ENCODE measurements at regions not wholly inside any gene's neighbourhood (a gene's known extent, or its start where the extent isn't known, plus 50 kb on each side); places are given as distances from the start of the nearest gene placed in this dataset.

- Histone ChIP-seq H3K36me3 (ENCODE audit: control insufficient read depth in 1 of 2, insufficient read depth in 2 of 2, low read length in 2 of 2) (no peaks in the 10 kb centered on the region), H3K4me3 (ENCODE audit: low read depth in 1 of 2, low read length in 2 of 2) (no peak overlapping the region)
These were observed 77.8 kb upstream of the CNOT2 start for GRCh38 chr12:70165450-70165849.

GRCh38 chr12:70176290-70176689 is 66.9 kb upstream of the CNOT2 start:
- Histone ChIP-seq H3K27me3 (ENCODE audit: low read depth, low read length) (no peaks in the 10 kb centered on the region), H3K9me3 (ENCODE audit: control insufficient read depth in 1 of 2, low read length in 2 of 2) (no peaks in the 10 kb centered on the region), H3K27ac (ENCODE audit: low read length) (no peak overlapping the region)

More at GRCh38 chr12:70165450-70165849, 77.8 kb upstream of the CNOT2 start:
- H3K27me3 ChIP-seq (ENCODE audit: low read depth, low read length), result no peaks in the 10 kb centered on the region
- H3K27ac ChIP-seq (ENCODE audit: low read length), result no peak overlapping the region
- H3K9me3 ChIP-seq (ENCODE audit: control insufficient read depth in 1 of 2, low read length in 2 of 2), result peaks cover 0 to under 1% of the 10 kb centered on the region in 2 donors
- no peaks in the 10 kb centered on the region for H3K4me1 ChIP-seq (ENCODE audit: control insufficient read depth in 1 of 2, insufficient read depth in 2 of 2, low read length in 2 of 2)

DNA sequence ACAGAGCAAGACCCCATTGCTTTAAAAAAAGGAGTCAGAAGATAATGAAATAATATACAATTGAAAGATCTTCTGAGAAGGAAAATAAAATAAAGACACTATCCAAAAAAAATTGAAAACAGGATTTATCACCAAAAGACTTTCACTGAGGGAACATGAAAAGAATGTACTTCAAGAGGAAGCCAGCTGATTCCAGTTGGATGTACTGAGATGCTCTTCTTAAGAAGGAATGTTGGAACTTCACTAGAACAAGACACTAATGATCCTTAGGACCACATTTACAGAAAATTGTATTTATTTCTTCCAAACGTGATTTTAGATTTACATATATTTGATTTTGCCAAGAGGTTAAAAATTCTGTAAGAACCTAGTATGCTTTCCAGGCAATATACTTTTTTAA is 65.6 kb upstream of the CNOT2 start:
- H3K4me1 ChIP-seq (ENCODE audit: control insufficient read depth in 1 of 2, insufficient read depth in 2 of 2, low read length in 2 of 2), result no peaks in the 10 kb centered on the region
- H3K9me3 ChIP-seq (ENCODE audit: control insufficient read depth in 1 of 2, low read length in 2 of 2), result no peaks in the 10 kb centered on the region
- no peaks in the 10 kb centered on the region for H3K36me3 ChIP-seq (ENCODE audit: control insufficient read depth in 1 of 2, insufficient read depth in 2 of 2, low read length in 2 of 2)
- no peaks in the 10 kb centered on the region for H3K27me3 ChIP-seq (ENCODE audit: low read depth, low read length)
- H3K4me3 ChIP-seq (ENCODE audit: low read depth in 1 of 2, low read length in 2 of 2), result no peak overlapping the region
- H3K27ac ChIP-seq (ENCODE audit: low read length), result peak overlapping the region; percentile 6

More at GRCh38 chr12:70176290-70176689, 66.9 kb upstream of the CNOT2 start:
- Histone ChIP-seq H3K36me3 (ENCODE audit: control insufficient read depth in 1 of 2, insufficient read depth in 2 of 2, low read length in 2 of 2) (no peaks in the 10 kb centered on the region), H3K4me1 (ENCODE audit: control insufficient read depth in 1 of 2, insufficient read depth in 2 of 2, low read length in 2 of 2) (no peaks in the 10 kb centered on the region), H3K4me3 (ENCODE audit: low read depth in 1 of 2, low read length in 2 of 2) (no peak overlapping the region)

- peak overlapping the region; percentile 6 for H3K27ac ChIP-seq (ENCODE audit: low read length)
- no peaks in the 10 kb centered on the region for H3K27me3 ChIP-seq (ENCODE audit: low read depth, low read length)
- no peak overlapping the region for H3K4me3 ChIP-seq (ENCODE audit: low read depth in 1 of 2, low read length in 2 of 2)
These were observed 65.2 kb upstream of the CNOT2 start for GRCh38 chr12:70178038-70178437.

GRCh38 chr12:70180130-70180529 is 63.1 kb upstream of the CNOT2 start:
- Histone ChIP-seq H3K27me3 (ENCODE audit: low read depth, low read length) (no peaks in the 10 kb centered on the region), H3K4me3 (ENCODE audit: low read depth in 1 of 2, low read length in 2 of 2) (no peak overlapping the region), H3K9me3 (ENCODE audit: control insufficient read depth in 1 of 2, low read length in 2 of 2) (no peaks in the 10 kb centered on the region), H3K27ac (ENCODE audit: low read length) (no peak overlapping the region), H3K4me1 (ENCODE audit: control insufficient read depth in 1 of 2, insufficient read depth in 2 of 2, low read length in 2 of 2) (no peaks in the 10 kb centered on the region), H3K36me3 (ENCODE audit: control insufficient read depth in 1 of 2, insufficient read depth in 2 of 2, low read length in 2 of 2) (no peaks in the 10 kb centered on the region)

More at GRCh38 chr12:70178038-70178437, 65.2 kb upstream of the CNOT2 start:
- no peaks in the 10 kb centered on the region for H3K9me3 ChIP-seq (ENCODE audit: control insufficient read depth in 1 of 2, low read length in 2 of 2)
- no peaks in the 10 kb centered on the region for H3K4me1 ChIP-seq (ENCODE audit: control insufficient read depth in 1 of 2, insufficient read depth in 2 of 2, low read length in 2 of 2)
- no peaks in the 10 kb centered on the region for H3K36me3 ChIP-seq (ENCODE audit: control insufficient read depth in 1 of 2, insufficient read depth in 2 of 2, low read length in 2 of 2)

GRCh38 chr12:70185301-70185700 is 57.9 kb upstream of the CNOT2 start:
- no peak overlapping the region for H3K27ac ChIP-seq (ENCODE audit: low read length)
- no peak overlapping the region for H3K4me3 ChIP-seq (ENCODE audit: low read depth in 1 of 2, low read length in 2 of 2)
- no peaks in the 10 kb centered on the region for H3K9me3 ChIP-seq (ENCODE audit: control insufficient read depth in 1 of 2, low read length in 2 of 2)
- H3K27me3 ChIP-seq (ENCODE audit: low read depth, low read length), result no peaks in the 10 kb centered on the region
- no peaks in the 10 kb centered on the region for H3K4me1 ChIP-seq (ENCODE audit: control insufficient read depth in 1 of 2, insufficient read depth in 2 of 2, low read length in 2 of 2)
- no peaks in the 10 kb centered on the region for H3K36me3 ChIP-seq (ENCODE audit: control insufficient read depth in 1 of 2, insufficient read depth in 2 of 2, low read length in 2 of 2)

DNA sequence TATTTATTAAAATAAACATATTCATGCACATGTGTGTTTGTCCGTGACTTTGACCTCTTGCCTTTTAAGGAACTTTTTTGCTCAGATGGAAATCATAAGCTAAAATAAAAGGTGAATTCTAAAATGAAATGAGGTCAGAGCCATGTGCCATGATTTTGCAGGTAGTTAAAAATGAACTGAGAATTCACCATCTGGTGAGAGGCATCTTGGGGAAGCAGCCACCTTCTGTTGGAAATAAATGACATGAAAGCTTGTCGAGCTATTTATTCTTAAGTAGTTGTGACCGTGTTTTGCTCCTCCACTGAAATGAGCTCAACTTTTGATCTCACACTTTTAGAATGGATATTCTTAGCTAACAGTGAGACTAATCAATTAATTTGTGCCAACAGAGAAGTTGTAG is 56.8 kb upstream of the CNOT2 start:
- H3K4me1 ChIP-seq (ENCODE audit: control insufficient read depth in 1 of 2, insufficient read depth in 2 of 2, low read length in 2 of 2), result no peaks in the 10 kb centered on the region
- no peaks in the 10 kb centered on the region for H3K9me3 ChIP-seq (ENCODE audit: control insufficient read depth in 1 of 2, low read length in 2 of 2)
- H3K27me3 ChIP-seq (ENCODE audit: low read depth, low read length), result no peaks in the 10 kb centered on the region
- no peak overlapping the region for H3K4me3 ChIP-seq (ENCODE audit: low read depth in 1 of 2, low read length in 2 of 2)
- no peak overlapping the region for H3K27ac ChIP-seq (ENCODE audit: low read length)
- H3K36me3 ChIP-seq (ENCODE audit: control insufficient read depth in 1 of 2, insufficient read depth in 2 of 2, low read length in 2 of 2), result no peaks in the 10 kb centered on the region

DNA sequence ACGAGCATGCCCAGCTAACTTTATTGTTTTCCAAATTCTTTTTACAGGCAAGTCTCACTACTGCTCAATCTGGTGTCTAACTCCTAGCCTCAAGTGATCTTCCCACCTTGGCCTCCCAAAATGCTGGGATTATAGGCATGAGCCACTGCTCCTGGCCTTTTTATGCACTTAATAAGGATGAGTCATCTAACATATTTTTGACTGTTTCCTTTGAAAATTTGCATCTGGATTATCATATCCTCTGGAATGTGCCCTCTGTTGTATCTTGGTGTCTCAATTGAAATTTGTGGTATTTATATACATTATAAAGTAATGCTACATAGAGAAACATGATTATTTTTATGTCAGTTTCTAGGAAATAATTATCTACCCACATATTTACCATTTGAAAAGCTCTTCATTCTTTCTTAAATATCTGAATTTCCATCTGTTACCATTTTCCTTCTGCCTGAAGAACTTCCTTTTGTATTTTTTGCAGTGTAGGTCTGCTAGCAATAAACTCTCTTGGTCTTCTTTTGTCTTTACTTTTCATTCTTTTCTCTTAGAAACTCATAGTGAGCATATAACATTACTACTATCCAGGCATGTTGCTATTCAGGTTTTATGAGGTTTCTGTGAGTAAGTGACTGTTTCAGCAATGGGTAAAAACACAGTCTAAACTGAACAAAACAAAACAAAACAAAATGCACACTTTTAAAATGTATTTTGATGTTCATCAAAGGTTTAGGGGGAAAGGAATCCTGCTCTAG is 52.8 kb upstream of the CNOT2 start:
- H3K4me3 ChIP-seq (ENCODE audit: low read depth in 1 of 2, low read length in 2 of 2), result no peak overlapping the region
- no peak overlapping the region for H3K27ac ChIP-seq (ENCODE audit: low read length)
- no peaks in the 10 kb centered on the region for H3K9me3 ChIP-seq (ENCODE audit: control insufficient read depth in 1 of 2, low read length in 2 of 2)
- H3K27me3 ChIP-seq (ENCODE audit: low read depth, low read length), result no peaks in the 10 kb centered on the region
- no peaks in the 10 kb centered on the region for H3K4me1 ChIP-seq (ENCODE audit: control insufficient read depth in 1 of 2, insufficient read depth in 2 of 2, low read length in 2 of 2)
- no peaks in the 10 kb centered on the region for H3K36me3 ChIP-seq (ENCODE audit: control insufficient read depth in 1 of 2, insufficient read depth in 2 of 2, low read length in 2 of 2)
